ENCODE measurements at regions not wholly inside any gene's neighbourhood (a gene's known extent, or its start where the extent isn't known, plus 50 kb on each side); places are given as distances from the start of the nearest gene placed in this dataset.
"Not testable (repeated sequence)": the region's sequence is repeated elsewhere in the genome, so short reads cannot be mapped to it uniquely, and the experiment has no call there.

GRCh38 chr14:47993883-47994282 lies 318.5 kb upstream of the MDGA2 start:
- no peak for DNase-seq (ENCODE audit: low spot score)

DNA sequence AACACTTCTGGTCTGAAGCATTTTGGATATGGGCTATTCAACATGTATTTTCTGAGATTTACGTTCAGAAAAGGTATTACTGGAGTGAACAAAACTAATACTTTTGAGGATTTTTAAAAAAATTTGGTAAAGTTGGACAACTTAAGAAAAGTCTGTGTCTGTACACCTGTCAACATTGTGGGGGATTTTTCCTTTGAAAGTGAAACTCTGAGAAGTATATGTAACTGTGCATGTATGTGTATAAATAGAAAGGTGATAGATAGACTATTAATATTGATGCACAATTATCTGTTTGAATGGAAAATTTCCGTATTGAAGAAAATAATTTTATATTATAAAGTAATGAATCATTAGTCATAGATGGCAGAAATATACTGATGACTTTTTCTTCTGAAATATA lies 312.8 kb upstream of the MDGA2 start:
- no peak for DNase-seq (ENCODE audit: low spot score)

DNA sequence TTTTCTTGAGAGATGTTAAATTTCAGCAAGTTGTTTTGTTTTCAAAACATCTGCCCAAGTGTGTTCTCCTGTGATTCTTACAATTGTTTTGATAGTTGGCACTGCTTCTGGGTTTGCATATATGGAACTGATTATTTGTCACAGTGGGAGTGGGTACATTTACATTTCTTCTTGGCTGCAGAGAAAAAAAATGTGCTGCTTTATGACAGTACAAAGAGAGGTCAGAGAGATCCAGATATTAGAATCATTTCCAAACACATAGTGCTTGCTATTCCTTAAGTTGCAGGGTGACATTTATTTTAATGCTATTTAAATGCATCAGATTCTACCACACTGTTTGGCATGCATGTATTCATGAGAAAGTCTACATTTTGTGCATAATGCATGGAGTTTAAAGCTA lies 303.5 kb upstream of the MDGA2 start:
- DNase-seq (ENCODE audit: low spot score): no peak

DNA sequence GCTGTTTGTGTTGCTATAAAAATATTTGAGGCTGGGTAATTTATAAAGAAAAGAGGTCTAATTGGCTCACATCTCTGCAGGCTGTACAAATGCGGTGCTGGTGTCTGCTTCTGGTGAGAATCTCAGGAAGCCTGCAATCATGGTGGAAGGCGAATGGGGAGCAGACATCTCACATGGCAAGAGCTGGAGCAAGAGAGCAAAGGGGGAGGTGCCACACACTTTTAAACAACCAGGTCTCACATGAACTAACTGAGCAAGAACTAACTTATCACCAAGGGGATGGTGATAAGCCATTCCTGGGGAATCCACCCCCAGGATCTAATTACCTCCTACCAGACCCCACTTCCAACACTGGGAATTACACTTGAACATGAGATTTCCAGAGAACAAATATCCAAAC lies 300.7 kb upstream of the MDGA2 start:
- no peak for DNase-seq (ENCODE audit: low spot score)

GRCh38 chr14:47966076-47966810 lies 290.8 kb upstream of the MDGA2 start:
- DNase-seq (ENCODE audit: low spot score): no peak

- no peak for DNase-seq (ENCODE audit: low spot score)
Measured at GRCh38 chr14:47961634-47962033, 286.2 kb upstream of the MDGA2 start.

- peak; percentile 77 for DNase-seq (ENCODE audit: low spot score)
Measured at GRCh38 chr14:47959740-47960139, 284.3 kb upstream of the MDGA2 start.

DNA sequence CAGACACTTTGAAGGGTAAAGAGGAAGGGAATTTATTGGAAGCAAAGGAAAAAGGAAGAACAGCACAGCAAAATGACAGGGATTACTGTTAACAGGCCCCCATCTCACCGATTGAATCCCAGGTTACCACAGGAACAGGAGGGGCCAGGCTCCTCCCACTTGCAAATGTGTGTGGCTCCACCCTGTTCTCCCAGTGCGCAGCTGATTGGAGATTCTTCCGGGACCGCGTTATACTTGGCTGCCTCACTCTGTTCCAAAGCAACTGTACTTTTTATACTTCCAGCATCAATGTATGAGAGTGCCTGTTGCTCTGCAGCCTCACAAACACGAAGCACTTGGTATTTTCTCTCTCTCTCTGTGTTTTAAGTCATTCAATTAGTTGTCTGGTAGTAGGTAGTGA lies 273.6 kb upstream of the MDGA2 start:
- no peak for DNase-seq (ENCODE audit: low spot score)

GRCh38 chr14:47935332-47935731 lies 259.9 kb upstream of the MDGA2 start:
- no peak for DNase-seq (ENCODE audit: low spot score)

- DNase-seq (ENCODE audit: low spot score): no peak
Measured at GRCh38 chr14:47929334-47929733, 253.9 kb upstream of the MDGA2 start.

DNA sequence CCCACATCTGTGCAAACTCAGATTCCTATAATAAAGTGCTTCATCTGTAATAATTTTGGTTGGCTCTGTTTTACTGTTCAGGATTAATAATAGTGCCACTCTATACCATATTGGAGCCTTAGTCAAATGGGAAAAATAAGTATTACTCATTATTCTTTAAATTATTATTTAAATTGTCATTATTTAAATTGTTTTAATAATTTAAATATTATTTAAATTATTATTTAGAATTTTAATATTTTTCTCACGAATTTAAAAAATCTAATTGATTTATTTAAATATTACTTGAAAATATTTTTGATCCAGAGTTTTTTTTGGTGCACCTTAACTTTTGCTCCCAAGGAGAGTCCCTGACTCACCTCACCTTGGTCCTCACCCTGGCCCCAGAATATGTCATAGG lies 245.7 kb upstream of the MDGA2 start:
- DNase-seq (ENCODE audit: low spot score): no peak

DNA sequence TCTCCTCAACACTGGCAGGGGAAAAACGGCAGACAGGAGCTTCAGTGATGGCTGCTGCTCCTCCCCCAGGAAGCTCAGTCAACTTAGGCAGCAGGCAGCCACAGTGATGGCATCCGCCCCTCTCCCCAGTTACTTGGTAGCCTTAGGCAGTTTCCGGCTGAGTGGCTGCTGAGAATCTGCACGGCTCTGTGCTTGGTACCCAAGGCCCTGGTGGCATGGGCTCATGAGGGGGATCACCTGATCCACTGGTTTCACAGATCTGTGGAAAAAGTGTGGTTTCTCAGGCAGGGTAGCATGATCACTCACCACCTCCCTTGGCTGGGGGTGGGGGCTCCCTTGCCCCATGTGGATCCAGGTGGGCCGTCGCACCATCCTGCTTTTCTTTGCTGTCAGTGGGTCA lies 244.6 kb upstream of the MDGA2 start:
- no peak for DNase-seq (ENCODE audit: low spot score)

DNA sequence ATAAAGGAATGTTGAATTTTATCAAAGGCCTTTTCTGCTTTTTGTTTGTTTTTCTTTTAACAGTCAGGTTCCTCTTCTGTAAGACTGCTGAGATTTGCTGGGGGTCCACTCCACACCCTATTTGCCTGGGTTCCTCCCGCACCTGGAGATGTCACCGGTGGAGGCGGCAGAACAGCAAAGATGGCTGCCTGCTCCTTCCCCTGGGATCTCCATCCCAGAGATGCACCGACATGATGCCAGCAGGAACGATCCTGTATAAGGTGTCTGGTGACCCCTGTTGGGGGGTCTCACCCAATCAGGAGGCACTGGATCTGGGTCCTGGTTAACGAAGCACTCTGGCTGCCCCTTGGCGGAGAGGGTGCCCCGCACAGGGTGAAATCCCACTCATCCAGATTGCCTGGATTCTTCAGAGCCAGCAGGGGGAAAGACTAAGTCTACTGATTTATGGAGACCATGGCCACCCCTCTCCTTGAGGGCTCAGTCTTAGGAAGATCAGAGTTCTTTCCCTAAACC lies 244.0 kb upstream of the MDGA2 start:
- no peak for DNase-seq (ENCODE audit: low spot score)

- peak; percentile 31 for DNase-seq (ENCODE audit: low spot score)
Measured at GRCh38 chr14:47917344-47917954, 242.0 kb upstream of the MDGA2 start.

- not testable (repeated sequence) for DNase-seq (ENCODE audit: low spot score)
Measured at GRCh38 chr14:47901141-47901540, 225.7 kb upstream of the MDGA2 start.

DNA sequence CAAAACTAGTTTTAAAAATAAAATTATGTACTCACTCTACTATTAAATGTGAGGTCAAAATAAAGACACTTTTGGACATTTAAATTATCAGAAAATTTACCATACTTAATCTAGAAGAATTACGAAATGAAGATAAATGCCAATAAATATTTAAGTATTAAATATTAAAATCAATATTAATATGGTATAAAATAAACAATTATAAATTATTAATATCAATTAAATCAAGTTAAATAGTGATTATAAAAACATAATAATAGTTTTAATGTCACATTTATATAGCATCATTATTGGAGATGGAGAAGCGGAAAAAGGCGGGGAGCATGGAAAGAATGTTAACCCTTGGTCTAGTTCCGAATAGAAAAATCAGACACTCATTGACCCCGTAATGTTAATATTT lies 224.3 kb upstream of the MDGA2 start:
- DNase-seq (ENCODE audit: low spot score): no peak

- DNase-seq (ENCODE audit: low spot score): no peak
Measured at GRCh38 chr14:47874350-47874749, 198.9 kb upstream of the MDGA2 start.

- DNase-seq (ENCODE audit: low spot score): no peak
Measured at GRCh38 chr14:47872588-47872987, 197.2 kb upstream of the MDGA2 start.

- no peak for DNase-seq (ENCODE audit: low spot score)
Measured at GRCh38 chr14:47863441-47863840, 188.0 kb upstream of the MDGA2 start.

- no peak for DNase-seq (ENCODE audit: low spot score)
Measured at GRCh38 chr14:47857646-47858045, 182.2 kb upstream of the MDGA2 start.

DNA sequence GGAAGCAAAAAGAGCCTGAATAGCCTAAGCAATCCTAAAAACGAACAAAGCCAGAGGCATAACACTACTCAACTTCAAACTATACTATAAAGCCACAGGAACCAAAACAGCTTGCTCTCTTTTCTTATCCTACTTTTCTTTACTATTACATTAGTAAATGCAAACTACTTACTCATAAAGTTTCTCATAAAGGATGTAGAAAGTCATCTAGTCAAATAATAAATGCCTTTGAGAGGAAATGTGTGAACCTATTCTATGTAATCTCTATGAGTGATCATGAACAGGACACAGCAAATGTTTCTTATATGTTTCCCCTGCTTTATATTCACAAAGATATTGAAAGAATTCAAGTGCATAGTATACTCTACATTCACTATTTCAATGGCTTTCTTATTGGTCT lies 176.9 kb upstream of the MDGA2 start:
- no peak for DNase-seq (ENCODE audit: low spot score)

- no peak for DNase-seq (ENCODE audit: low spot score)
Measured at GRCh38 chr14:47846008-47846407, 170.6 kb upstream of the MDGA2 start.

DNA sequence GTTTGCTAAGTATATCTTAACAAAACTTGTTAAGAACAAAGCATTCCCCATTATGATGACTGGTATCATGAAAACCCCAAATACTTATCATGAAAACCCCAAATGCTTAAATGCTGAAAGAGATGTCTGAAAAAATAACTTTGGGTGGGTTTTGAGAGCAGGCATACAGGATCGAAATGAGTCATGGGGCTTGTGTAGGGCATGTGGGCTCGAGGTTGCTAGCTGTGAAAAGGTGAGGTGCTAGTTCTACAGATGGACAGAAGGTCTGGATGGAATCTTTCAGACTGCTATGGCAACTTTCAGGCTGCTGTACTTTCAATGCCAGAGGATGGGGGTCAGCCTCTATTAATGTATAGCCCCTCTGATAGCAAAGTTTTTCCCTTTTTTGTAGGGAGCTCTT lies 167.8 kb upstream of the MDGA2 start:
- no peak for DNase-seq (ENCODE audit: low spot score)

- no peak for DNase-seq (ENCODE audit: low spot score)
Measured at GRCh38 chr14:47833011-47833410, 157.6 kb upstream of the MDGA2 start.
